GM19372 (cell line): ENCODE measurements at regions not wholly inside any gene's neighbourhood (a gene's known extent, or its start where the extent isn't known, plus 50 kb on each side); places are given as distances from the start of the nearest gene placed in this dataset.
"Not testable (repeated sequence)": the region's sequence is repeated elsewhere in the genome, so short reads cannot be mapped to it uniquely, and the experiment has no call there.

Experiments used
- ATAC-seq: cut with Tn5 transposase; IDR thresholded peaks from one replicate; pipeline ENCODE4 v1.9.1; 2021; ENCODE audit warnings: mild to moderate bottlenecking, low read depth, moderate library complexity; ENCODE audit not compliant: unreplicated experiment

GRCh38 chr13:27327633-27328032, 57.0 kb downstream of the RASL11A start:
- no peak for ATAC-seq

DNA sequence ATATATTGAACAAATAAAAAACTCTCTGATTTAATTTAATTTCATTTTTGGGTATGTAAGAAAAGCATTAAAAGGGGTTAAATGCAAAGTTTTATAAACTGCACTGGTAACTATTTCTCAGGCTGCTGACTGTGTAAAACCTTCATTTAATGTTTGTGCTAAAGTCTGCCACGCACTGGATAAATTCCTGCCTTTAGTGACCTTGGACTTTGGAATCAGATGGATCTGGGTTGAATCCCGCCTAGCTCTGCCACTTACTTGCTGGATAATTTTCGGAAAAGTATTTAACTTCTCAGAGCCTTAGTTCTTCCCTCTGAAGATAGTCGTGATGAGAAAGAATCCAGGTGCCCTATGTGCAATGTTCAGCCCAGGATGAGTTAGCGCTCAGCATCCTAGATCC, 58.6 kb downstream of the RASL11A start:
- no peak for ATAC-seq

- no peak for ATAC-seq
Observed at GRCh38 chr13:27334774-27335435, 64.3 kb downstream of the RASL11A start.

- no peak for ATAC-seq
Observed at GRCh38 chr13:27336014-27336673, 65.5 kb downstream of the RASL11A start.

- no peak for ATAC-seq
Observed at GRCh38 chr13:27338207-27338606, 67.6 kb downstream of the RASL11A start.

DNA sequence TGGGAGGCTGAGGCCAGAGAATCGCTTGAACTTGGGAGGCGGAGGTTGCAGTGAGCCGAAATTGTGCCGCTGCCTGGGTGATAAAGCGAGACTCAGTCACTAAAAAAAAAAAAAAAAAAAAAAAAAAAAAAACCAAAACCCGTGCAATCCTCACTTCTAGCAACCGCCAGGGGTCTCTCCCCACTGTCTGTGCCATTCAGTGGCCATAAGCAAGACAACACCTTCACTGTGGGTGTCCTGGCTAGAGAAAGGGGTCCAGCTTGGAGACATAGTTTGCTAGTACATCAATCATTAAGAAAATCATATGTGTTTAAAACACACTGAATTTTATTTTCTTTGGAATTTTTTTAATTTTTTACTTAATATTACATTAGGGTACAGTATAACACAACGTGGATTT, 68.2 kb downstream of the RASL11A start:
- ATAC-seq: no peak

- ATAC-seq: no peak
Observed at GRCh38 chr13:27339299-27339698, 68.7 kb downstream of the RASL11A start.

DNA sequence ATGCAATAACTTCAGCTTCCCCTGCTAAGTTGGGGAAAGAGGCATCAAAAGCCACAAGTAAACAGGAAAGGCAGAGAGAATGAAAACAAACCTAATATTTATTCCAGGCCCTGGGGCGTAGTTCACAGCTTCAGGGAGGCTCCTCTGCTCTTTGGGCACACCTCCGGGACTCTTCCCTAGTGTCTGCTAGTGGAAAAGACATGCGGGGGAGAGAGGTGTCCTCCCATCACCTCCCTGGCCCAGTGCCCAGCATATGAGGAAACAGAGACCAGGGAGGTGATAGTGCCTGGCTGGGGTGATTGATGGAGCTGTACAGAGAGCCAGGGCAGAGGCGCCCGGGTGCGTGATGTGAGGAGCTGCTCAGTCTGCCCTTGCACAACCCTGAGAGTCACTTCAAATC, 71.0 kb downstream of the RASL11A start:
- no peak for ATAC-seq

DNA sequence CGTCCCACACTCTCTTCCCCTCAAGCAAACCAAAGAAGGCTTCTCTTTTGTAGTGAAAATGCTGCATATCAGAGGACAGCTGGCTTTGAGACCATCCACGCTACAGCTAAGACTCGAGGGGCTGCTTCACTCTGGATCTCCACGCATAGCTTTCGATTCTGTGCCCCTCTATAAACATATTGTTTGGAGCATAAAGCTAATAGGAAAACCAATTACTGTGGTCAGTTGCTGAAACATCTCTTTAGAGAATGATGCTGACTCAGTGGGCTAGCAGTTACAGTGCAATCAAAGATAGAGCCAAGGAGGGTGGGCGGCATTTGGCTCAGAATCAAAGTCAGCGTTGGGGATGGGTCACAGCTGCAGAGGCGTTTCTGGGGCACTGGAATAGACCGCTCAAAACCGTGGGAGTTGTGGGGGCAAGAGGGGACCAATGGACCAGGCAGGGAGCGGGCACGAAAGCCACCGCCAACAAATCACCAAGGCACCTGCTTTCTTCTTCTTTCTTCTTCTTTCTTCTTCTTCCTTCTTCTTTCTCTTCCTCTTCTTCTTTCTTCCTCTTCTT, 76.7 kb downstream of the RASL11A start:
- ATAC-seq: no peak

- no peak for ATAC-seq
Observed at GRCh38 chr13:27348461-27348860, 76.0 kb upstream of the GTF3A start.

DNA sequence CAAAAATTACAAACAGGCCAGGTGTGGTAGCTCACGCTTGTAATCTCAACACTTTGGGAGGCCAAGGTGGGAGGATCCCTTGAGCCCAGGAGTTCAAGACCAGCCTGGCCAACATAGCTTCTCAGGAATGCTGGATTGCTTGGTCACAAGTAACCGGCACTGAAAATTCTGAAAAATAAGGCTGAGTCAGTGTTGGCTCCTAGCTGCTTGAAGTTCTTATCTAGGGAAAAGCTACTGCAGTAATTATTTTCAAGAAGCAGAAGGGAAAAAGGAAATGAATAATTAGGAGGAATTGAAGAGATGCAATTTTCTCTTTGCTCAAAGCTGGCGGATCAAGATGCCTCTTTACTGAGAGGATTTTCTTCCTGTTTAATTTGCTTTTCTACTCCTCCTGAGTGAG, 75.0 kb upstream of the GTF3A start:
- ATAC-seq: no peak

DNA sequence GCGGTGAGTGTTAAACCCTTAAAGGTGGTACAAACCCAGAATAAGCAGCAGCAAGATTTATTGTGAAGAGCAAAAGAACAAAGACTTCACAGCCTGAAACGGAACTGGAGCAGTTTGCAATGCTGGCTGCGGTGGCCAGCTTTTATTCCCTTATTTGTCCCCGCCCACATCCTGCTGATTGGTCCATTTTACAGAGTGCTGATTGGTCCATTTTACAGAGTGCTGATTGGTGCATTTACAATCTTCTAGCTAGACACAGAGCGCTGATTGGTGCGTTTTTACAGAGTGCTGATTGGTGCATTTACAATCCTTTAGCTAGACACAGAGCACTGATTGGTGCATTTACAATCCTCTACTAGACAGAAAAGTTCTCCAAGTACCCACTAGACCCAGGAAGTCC, 73.6 kb upstream of the GTF3A start:
- not testable (repeated sequence) for ATAC-seq

- no peak for ATAC-seq
Observed at GRCh38 chr13:27352698-27353097, 71.7 kb upstream of the GTF3A start.

DNA sequence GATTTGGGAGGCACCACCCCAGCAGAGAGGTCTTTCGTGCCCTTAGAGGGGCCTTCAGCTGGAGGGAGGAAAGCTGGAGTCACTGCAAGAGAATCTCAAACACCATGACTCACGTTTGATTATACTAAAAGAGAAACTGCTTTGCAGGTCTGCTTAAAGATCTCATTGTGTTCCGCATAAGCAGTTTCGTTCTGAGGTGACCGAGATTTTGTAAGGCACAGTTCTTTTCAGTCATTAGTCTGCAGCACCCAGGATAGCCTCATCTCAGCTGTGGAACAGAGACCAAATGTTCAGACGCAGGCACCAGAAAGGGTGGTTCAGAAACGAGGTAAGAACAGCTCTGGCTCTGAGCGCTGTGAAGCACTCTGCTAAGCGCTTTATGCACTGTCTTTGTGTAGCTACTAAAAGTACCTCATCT, 71.2 kb upstream of the GTF3A start:
- peak; percentile 97 for ATAC-seq

DNA sequence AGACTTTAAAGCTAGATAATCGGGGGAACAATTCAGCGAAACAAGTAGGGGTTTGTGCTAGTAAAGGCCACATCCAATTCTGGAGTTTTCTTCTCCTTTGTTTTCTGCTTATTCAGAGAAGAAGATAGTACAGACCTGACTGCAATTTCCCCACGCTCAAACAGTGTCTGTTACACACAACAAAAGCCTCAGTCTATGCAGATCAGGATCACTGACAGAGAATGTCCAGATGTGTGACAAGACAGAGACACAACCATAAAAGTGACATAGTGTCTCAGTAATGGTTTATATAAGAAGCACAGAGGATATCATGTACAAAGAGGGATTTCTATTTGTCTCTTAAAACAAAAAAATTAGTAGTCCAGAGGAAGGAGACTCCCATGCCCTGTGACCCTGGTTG, 70.7 kb upstream of the GTF3A start:
- ATAC-seq: no peak

DNA sequence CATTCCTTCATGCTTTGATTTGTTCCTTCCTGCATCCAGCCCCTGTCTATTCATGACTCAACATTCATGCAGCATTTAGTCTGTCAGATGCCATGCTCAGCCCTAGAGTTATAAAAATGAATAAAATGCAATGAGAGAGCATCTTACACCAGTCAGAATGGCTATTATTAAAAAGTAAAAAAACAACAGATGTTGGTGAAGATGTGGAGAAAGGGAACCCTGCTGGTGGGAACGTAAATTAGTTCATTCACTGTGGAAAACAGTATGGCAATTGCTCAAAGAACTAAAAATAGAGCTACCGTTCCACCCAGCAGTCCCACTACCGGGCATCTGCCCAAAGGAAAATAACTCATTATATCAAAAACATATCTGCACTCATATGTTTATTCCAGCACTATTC, 70.0 kb upstream of the GTF3A start:
- no peak for ATAC-seq

DNA sequence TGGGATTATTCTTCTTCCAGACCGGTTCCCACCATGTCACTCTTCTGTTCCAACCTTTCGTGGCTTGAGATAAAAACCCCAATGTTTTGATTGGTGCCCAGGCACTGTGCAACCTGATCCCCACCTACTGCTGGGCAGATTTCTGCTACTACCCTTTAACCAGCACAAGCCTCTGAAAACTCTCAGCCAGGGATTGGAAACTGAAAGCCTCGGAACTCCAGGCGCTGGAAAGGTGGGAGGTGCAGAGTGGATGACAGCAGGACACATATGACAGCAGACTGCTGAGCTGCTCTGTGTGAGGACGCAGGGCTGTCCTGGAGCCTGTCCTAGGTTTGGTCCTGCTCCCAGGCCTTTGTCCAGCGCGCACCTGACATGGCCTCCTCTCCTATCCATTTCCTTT, 68.5 kb upstream of the GTF3A start:
- ATAC-seq: no peak

DNA sequence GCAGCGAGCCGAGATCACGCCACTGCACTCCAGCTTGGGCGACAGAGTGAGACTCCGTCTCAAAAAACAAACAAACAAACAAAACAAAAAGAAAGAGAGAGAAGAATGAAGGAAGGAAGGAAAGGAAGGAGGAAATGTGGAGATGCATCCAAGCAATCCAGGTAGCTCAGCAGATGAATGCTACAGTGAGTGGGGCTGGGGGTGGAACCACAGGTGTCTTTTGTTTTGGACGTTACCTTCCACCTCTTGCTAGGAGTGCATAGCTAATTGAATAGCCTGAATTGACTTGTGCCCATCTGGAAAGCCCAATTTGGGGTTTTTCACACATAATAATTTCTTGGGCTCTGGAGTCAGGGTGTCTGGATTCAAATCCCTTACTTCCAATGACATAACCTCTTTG, 66.0 kb upstream of the GTF3A start:
- ATAC-seq: no peak

DNA sequence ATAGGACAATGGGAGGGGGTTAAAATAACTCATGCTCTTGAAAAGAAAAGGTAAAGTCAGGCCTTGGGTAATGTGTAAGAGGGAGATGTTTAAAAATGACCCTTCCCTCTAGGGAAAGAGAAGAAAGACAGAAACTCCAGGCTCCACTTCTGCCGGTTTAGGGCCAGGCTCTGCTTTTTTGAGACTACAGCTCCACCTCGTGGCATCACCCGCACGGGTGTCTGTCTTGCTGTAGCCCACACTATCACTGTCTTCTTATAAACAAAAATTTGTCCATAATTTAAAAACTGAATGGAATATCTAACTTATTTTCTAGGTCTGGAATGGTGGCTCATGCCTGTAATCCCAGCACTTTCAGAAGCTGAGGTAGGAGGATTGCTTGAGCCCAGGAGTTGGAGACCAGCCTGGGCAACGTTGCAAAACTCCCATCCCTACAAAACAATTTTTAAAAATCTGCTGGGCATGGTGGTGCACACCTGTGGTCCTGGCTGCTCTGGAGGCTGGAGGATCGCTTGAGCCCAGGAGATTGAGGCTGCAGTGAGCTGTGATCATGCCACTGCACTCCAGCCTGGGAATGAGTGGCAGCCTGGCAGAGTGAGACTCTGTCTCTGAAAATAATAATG, 65.1 kb upstream of the GTF3A start:
- ATAC-seq: no peak

DNA sequence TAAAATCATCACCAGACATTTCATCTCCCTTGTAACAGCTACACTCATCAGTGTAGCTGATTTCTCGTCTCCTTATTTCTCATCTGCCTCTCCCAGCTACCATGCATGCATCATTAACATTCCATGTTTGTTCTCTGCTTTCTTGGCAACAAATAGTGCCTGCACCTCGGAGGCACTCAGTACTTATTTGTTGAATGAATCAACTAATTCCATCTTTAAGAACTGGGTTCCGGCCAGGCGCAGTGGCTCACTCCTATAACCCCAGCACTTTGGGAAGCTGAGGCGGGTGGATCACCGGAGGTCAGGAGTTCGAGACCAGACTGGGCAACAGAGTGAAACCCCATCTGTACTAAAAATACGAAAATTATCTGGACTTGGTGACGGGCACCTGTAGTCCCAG, 63.9 kb upstream of the GTF3A start:
- no peak for ATAC-seq

DNA sequence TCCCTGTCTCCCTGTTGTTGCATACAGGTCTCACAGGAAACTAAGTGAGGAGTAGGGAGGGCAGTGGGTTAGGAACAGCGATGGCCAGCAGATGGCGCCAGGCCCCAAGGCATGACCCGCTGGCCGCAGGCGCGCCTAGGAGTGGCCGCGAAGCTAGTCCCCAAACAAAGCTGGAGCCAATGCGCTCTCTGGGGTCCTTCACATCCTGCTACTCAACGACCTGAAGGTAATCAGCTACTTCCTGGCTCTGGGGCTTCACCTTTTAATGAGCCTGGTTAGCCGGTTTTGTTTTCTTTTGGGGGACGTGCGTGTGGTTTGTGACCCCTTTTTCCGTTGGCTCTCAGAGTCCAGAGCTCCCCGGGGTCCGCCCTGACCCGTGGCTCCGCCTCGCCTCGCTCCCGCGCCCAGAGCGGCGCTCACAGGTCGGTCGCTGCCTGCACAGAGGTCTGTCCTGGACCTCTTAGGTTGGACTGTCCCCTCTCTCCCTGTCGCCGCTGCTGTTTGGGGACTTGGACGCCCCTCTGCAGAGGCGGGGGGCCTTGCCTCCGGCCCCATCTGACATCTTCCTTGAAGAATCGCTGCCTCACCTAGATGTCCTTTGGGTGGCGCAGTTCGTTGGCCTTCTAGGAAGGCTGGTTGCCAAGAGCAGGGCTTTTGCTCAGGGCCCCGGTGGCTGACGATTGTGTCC, 62.2 kb upstream of the GTF3A start:
- peak; percentile 78 for ATAC-seq
